ENCODE measurements at regions not wholly inside any gene's neighbourhood (a gene's known extent, or its start where the extent isn't known, plus 50 kb on each side); places are given as distances from the start of the nearest gene placed in this dataset.

DNA sequence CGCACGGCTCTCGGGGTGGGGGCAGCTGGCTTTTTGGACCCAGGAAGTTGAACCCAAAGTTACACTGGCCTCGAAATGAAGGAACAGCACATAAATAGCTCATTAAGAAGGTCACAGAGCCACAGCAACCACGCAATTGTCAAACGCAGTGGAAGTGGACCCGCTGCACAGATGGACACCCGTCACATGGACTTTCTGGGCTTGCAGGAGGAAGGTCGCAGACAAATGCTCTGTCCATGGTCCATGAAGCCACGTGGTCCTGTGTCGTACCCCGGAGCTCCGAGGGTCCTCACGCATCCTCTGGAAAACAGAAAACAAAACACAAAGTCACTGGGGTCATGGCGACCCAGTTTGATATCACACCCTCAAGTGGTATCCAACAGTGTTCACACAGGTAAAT, 308.1 kb upstream of the SALL3 start:
- H3K27me3 ChIP-seq (ENCODE audit: control insufficient read depth, insufficient read depth, low read length): no peaks in the 10 kb centered on the region
- H3K27me3 Mint-ChIP-seq: peaks cover 5% of the 10 kb centered on the region
- ATAC-seq (ENCODE audit: low read depth in 2 of 2): no peak
- no peaks in the 10 kb centered on the region for H3K36me3 ChIP-seq (ENCODE audit: control insufficient read depth, insufficient read depth, low read length)
- DNase-seq: no peak
- no peak overlapping the region for H3K27ac ChIP-seq (ENCODE audit: insufficient read depth, low read length, poor library complexity, severe bottlenecking)
- no peaks in the 10 kb centered on the region for H3K36me3 Mint-ChIP-seq
- no peaks in the 10 kb centered on the region for H3K4me1 Mint-ChIP-seq
- H3K4me1 ChIP-seq (ENCODE audit: control insufficient read depth, insufficient read depth, low read length, poor library complexity, severe bottlenecking): no peaks in the 10 kb centered on the region
- H3K9me3 ChIP-seq (ENCODE audit: control insufficient read depth in 2 of 2, low read length in 2 of 2): no peaks in the 10 kb centered on the region
- H3K4me3 Mint-ChIP-seq: no peak overlapping the region
- no peaks in the 10 kb centered on the region for H3K9me3 Mint-ChIP-seq
- no peak overlapping the region for H3K4me3 ChIP-seq (ENCODE audit: low read depth, low read length)
- H3K27ac Mint-ChIP-seq: no peak overlapping the region

DNA sequence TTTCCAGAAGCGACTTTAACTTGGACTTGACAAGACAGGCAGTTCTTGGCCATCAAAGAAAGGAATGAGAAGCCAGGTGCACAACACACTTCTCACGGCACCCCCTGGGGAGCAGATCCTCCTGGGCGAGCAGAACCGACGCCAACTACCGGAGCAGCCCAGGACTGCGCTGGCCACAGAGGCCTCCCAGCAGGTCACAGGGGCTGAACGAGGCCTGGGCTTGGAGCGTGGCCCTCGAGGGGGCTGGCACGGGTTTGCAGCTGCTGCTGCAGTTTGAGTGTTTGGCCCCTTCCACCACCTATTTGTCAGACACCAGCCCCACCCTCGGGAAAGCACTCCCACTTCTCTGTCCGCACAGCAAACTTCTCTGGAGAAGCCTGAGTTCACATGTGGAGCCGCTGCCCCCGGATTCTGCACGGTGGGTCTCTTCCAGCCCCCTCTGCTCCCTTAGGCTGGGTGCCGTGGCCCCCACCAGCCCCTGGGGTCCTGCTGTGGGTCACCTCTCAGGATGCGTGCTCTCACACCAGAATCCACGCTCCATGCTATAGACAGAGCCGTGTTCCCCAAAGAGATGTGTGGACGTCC, 306.7 kb upstream of the SALL3 start:
- Histone ChIP-seq H3K36me3 (ENCODE audit: control insufficient read depth, insufficient read depth, low read length) (no peaks in the 10 kb centered on the region), H3K4me3 (ENCODE audit: low read depth, low read length) (no peak overlapping the region), H3K27ac (ENCODE audit: insufficient read depth, low read length, poor library complexity, severe bottlenecking) (no peak overlapping the region), H3K9me3 (ENCODE audit: control insufficient read depth in 2 of 2, low read length in 2 of 2) (no peaks in the 10 kb centered on the region), H3K4me1 (ENCODE audit: control insufficient read depth, insufficient read depth, low read length, poor library complexity, severe bottlenecking) (no peaks in the 10 kb centered on the region), H3K27me3 (ENCODE audit: control insufficient read depth, insufficient read depth, low read length) (no peaks in the 10 kb centered on the region)
- Mint-ChIP-seq H3K4me1 (no peaks in the 10 kb centered on the region), H3K4me3 (no peak overlapping the region), H3K36me3 (no peaks in the 10 kb centered on the region), H3K9me3 (peaks cover 0 to 2% (median 0%) of the 10 kb centered on the region in 7 donors), H3K27me3 (peaks cover 5% of the 10 kb centered on the region), H3K27ac (no peak overlapping the region)
- DNase-seq: no peak
- ATAC-seq (ENCODE audit: low read depth in 2 of 2): no peak

GRCh38 chr18:78673516-78674321, 305.9 kb upstream of the SALL3 start:
- Histone ChIP-seq H3K4me1 (ENCODE audit: control insufficient read depth, insufficient read depth, low read length, poor library complexity, severe bottlenecking) (no peaks in the 10 kb centered on the region), H3K4me3 (ENCODE audit: low read depth, low read length) (no peak overlapping the region), H3K9me3 (ENCODE audit: control insufficient read depth in 2 of 2, low read length in 2 of 2) (no peaks in the 10 kb centered on the region), H3K27me3 (ENCODE audit: control insufficient read depth, insufficient read depth, low read length) (no peaks in the 10 kb centered on the region), H3K27ac (ENCODE audit: insufficient read depth, low read length, poor library complexity, severe bottlenecking) (no peak overlapping the region), H3K36me3 (ENCODE audit: control insufficient read depth, insufficient read depth, low read length) (no peaks in the 10 kb centered on the region)
- H3K36me3 Mint-ChIP-seq: no peaks in the 10 kb centered on the region
- peaks cover 0 to 2% (median 0%) of the 10 kb centered on the region in 7 donors for H3K9me3 Mint-ChIP-seq
- ATAC-seq (ENCODE audit: low read depth in 2 of 2): no peak
- no peak overlapping the region for H3K4me3 Mint-ChIP-seq
- H3K27ac Mint-ChIP-seq: no peak overlapping the region
- no peaks in the 10 kb centered on the region for H3K4me1 Mint-ChIP-seq
- H3K27me3 Mint-ChIP-seq: peaks cover 5% of the 10 kb centered on the region
- DNase-seq: no peak

DNA sequence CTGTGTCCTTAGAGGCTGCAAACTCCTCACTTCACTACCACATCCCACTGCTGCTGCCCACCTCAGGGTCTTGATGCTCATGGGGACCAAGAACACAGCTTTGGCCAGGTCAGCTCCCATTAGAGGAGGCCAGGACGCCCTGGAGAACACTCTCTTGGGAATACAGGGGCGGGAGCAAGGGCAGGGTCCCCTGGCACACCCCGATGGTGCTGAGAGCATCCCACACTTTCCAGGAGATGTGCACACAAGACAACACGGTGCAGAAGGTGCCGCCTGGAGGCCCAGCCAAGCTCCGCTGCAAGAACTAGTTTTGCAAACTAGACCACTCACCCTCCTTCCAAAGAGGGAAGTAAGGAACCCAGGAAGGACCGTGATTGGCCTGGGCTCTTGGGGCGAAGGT, 304.4 kb upstream of the SALL3 start:
- ATAC-seq (ENCODE audit: low read depth in 2 of 2) (no peak), DNase-seq (no peak)
- H3K27ac ChIP-seq (ENCODE audit: insufficient read depth, low read length, poor library complexity, severe bottlenecking): no peak overlapping the region
- H3K27me3 Mint-ChIP-seq: peaks cover 5% of the 10 kb centered on the region
- H3K9me3 ChIP-seq (ENCODE audit: control insufficient read depth in 2 of 2, low read length in 2 of 2): no peaks in the 10 kb centered on the region
- no peaks in the 10 kb centered on the region for H3K27me3 ChIP-seq (ENCODE audit: control insufficient read depth, insufficient read depth, low read length)
- no peaks in the 10 kb centered on the region for H3K4me1 Mint-ChIP-seq
- H3K36me3 ChIP-seq (ENCODE audit: control insufficient read depth, insufficient read depth, low read length): no peaks in the 10 kb centered on the region
- no peak overlapping the region for H3K27ac Mint-ChIP-seq
- H3K4me3 ChIP-seq (ENCODE audit: low read depth, low read length): no peak overlapping the region
- no peaks in the 10 kb centered on the region for H3K36me3 Mint-ChIP-seq
- no peaks in the 10 kb centered on the region for H3K4me1 ChIP-seq (ENCODE audit: control insufficient read depth, insufficient read depth, low read length, poor library complexity, severe bottlenecking)
- peaks cover 0 to 2% (median 0%) of the 10 kb centered on the region in 7 donors for H3K9me3 Mint-ChIP-seq
- H3K4me3 Mint-ChIP-seq: no peak overlapping the region

DNA sequence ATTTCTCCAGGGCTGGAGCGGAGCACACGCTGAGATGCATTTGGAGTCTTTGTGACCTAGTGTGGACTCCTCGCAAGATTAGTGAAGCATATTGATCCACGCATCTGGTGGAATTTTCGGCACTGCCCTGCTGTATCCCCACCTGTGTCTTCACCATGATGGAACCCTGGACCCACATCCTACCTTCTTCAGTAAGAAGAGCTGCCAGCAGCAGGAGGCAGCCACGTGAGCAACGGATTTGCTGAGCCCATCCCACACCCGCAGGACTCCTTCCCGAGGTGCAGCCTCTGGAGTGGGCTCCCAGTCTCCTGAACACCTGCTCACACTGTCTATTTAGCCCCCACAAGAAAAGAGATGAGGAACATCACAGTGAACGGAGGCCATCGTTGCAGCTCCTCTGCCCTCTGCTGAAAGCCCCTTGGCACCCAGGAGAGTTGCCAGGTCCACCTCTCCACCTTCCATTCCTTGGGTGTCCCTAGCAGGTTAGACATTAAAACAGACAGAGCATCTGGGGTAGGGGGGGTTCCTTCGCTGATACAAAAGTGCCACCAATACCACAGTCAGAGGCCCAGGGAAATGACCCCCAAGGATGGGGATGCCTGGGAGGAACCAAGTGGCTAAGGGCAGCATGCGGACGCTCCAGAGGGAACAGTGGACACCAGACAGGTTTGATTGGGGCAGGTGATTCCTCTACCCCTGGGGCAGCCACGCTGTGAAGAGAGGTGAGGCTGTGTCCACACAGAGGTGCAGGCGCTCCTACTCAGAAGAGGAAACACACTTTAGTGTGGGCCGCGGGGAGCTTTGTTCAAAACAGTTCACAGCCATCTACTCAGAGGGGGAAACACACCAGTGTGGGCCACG, 302.8 kb upstream of the SALL3 start:
- Mint-ChIP-seq H3K27me3 (peaks cover 1% of the 10 kb centered on the region), H3K4me3 (no peak overlapping the region), H3K36me3 (no peaks in the 10 kb centered on the region), H3K27ac (no peak overlapping the region), H3K4me1 (no peaks in the 10 kb centered on the region), H3K9me3 (peaks cover 0 to 2% (median 0%) of the 10 kb centered on the region in 7 donors)
- no peak for DNase-seq
- Histone ChIP-seq H3K9me3 (ENCODE audit: control insufficient read depth in 2 of 2, low read length in 2 of 2) (no peaks in the 10 kb centered on the region), H3K4me3 (ENCODE audit: low read depth, low read length) (no peak overlapping the region), H3K4me1 (ENCODE audit: control insufficient read depth, insufficient read depth, low read length, poor library complexity, severe bottlenecking) (no peaks in the 10 kb centered on the region), H3K27ac (ENCODE audit: insufficient read depth, low read length, poor library complexity, severe bottlenecking) (no peak overlapping the region), H3K36me3 (ENCODE audit: control insufficient read depth, insufficient read depth, low read length) (no peaks in the 10 kb centered on the region), H3K27me3 (ENCODE audit: control insufficient read depth, insufficient read depth, low read length) (no peaks in the 10 kb centered on the region)
- no peak for ATAC-seq (ENCODE audit: low read depth in 2 of 2)

DNA sequence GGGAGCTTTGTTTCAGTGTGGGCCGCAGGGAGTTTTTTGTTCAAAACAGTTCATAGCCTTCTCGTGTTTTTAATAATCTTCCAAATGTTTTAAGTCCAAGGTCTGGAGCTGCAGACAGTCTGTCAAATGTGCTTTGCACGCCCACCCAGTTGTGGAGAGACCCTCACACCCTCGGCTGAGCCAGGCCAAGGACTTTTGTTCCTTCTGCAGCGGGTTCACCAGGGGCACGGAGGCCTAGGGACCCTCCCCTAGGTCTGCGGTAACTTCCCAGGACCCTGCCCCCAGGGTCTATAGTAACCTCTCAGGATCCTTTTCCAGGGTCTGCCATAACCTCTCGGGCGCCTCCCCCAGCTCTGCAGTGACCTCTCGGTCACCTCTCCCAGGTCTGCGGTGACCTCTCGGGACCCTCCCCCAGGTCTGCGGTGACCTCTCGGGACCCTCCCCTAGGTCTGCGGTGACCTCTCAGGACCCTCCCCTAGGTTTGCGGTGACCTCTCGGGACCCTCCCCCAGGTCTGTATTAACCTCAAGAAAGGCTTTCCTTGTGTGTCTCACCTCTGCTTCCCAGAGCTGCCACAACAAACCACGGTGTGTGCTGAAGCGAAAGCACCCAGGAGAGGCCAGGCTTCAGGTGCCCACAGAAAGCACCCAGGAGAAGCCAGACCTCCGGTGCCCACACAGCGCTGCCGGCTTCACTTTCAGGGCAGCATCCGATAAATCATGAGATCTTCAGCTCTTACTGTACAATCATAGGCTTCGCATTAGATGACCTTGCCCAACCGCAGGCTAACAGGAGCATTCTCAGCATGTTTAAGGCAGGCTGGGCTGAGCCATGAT, 301.9 kb upstream of the SALL3 start:
- Histone ChIP-seq H3K36me3 (ENCODE audit: control insufficient read depth, insufficient read depth, low read length) (no peaks in the 10 kb centered on the region), H3K4me3 (ENCODE audit: low read depth, low read length) (no peak overlapping the region), H3K9me3 (ENCODE audit: control insufficient read depth in 2 of 2, low read length in 2 of 2) (no peaks in the 10 kb centered on the region), H3K27me3 (ENCODE audit: control insufficient read depth, insufficient read depth, low read length) (no peaks in the 10 kb centered on the region), H3K4me1 (ENCODE audit: control insufficient read depth, insufficient read depth, low read length, poor library complexity, severe bottlenecking) (no peaks in the 10 kb centered on the region), H3K27ac (ENCODE audit: insufficient read depth, low read length, poor library complexity, severe bottlenecking) (no peak overlapping the region)
- H3K27me3 Mint-ChIP-seq: no peaks in the 10 kb centered on the region
- no peak for ATAC-seq (ENCODE audit: low read depth in 2 of 2)
- no peak overlapping the region for H3K27ac Mint-ChIP-seq
- no peak for DNase-seq
- no peak overlapping the region for H3K4me3 Mint-ChIP-seq
- no peaks in the 10 kb centered on the region for H3K36me3 Mint-ChIP-seq
- peaks cover 0 to 2% (median 0%) of the 10 kb centered on the region in 7 donors for H3K9me3 Mint-ChIP-seq
- no peaks in the 10 kb centered on the region for H3K4me1 Mint-ChIP-seq

GRCh38 chr18:78678318-78678695, 301.3 kb upstream of the SALL3 start:
- no peaks in the 10 kb centered on the region for H3K4me1 Mint-ChIP-seq
- no peak overlapping the region for H3K4me3 Mint-ChIP-seq
- ATAC-seq (ENCODE audit: low read depth in 2 of 2) (no peak), DNase-seq (no peak)
- no peaks in the 10 kb centered on the region for H3K36me3 ChIP-seq (ENCODE audit: control insufficient read depth, insufficient read depth, low read length)
- H3K9me3 Mint-ChIP-seq: peaks cover 0 to 2% (median 0%) of the 10 kb centered on the region in 7 donors
- no peaks in the 10 kb centered on the region for H3K9me3 ChIP-seq (ENCODE audit: control insufficient read depth in 2 of 2, low read length in 2 of 2)
- no peaks in the 10 kb centered on the region for H3K27me3 Mint-ChIP-seq
- H3K4me1 ChIP-seq (ENCODE audit: control insufficient read depth, insufficient read depth, low read length, poor library complexity, severe bottlenecking): no peaks in the 10 kb centered on the region
- H3K4me3 ChIP-seq (ENCODE audit: low read depth, low read length): no peak overlapping the region
- no peaks in the 10 kb centered on the region for H3K27me3 ChIP-seq (ENCODE audit: control insufficient read depth, insufficient read depth, low read length)
- no peak overlapping the region for H3K27ac Mint-ChIP-seq
- H3K36me3 Mint-ChIP-seq: no peaks in the 10 kb centered on the region
- no peak overlapping the region for H3K27ac ChIP-seq (ENCODE audit: insufficient read depth, low read length, poor library complexity, severe bottlenecking)
